Natural killer cell (primary cell): ENCODE measurements at regions not wholly inside any gene's neighbourhood (a gene's known extent, or its start where the extent isn't known, plus 50 kb on each side); places are given as distances from the start of the nearest gene placed in this dataset.

Source experiments
- ATAC-seq, 3 donors: fragments of 150-1000 bp in 2 of 3; fragments of 200-7000 bp in 1 of 3; cut with Tn5 transposase; 1 replicate in 1 of 3; 2 replicates in 2 of 3; pipeline ENCODE4 v1.10.0; 2021; ENCODE audit warnings: mild to moderate bottlenecking in 2 of 3, moderate library complexity in 2 of 3
- DNase-seq, 2 donors: peaks; one replicate each; pipeline versions ENCODE4 v3.0.0 to v3.0.0-alpha.2; 2013 to 2021; ENCODE audit warnings: mixed read lengths in 1 of 2
- H3K27ac ChIP-seq: one replicate; pipeline ENCODE4 v1.5.1; 2013; ENCODE audit warnings: mild to moderate bottlenecking, low read length
- H3K27me3 ChIP-seq: one replicate; pipeline ENCODE4 v1.6.1; 2013; ENCODE audit warnings: low read length; ENCODE audit not compliant: control insufficient read depth, insufficient read depth
- H3K36me3 ChIP-seq: one replicate; pipeline ENCODE4 v1.6.1; 2013; ENCODE audit warnings: low read length; ENCODE audit not compliant: control insufficient read depth, insufficient read depth
- H3K4me1 ChIP-seq: one replicate; pipeline ENCODE4 v1.6.1; 2013; ENCODE audit warnings: low read length; ENCODE audit not compliant: control insufficient read depth, insufficient read depth
- H3K4me3 ChIP-seq: one replicate; pipeline ENCODE4 v1.5.1; 2013; ENCODE audit warnings: low read length
- H3K9me3 ChIP-seq: one replicate; pipeline ENCODE4 v1.6.1; 2013; ENCODE audit warnings: low read length; ENCODE audit not compliant: control insufficient read depth, insufficient read depth
- H3K27ac Mint-ChIP-seq, 2 donors: one replicate each; pipeline ENCODE4 v1.8.0; 2022; ENCODE audit warnings: mild to moderate bottlenecking in 2 of 2, mixed read lengths in 2 of 2, moderate library complexity in 1 of 2
- H3K27me3 Mint-ChIP-seq, 2 donors: one replicate each; pipeline ENCODE4 v1.8.0; 2022; ENCODE audit warnings: low read depth in 2 of 2, mixed read lengths in 2 of 2
- H3K36me3 Mint-ChIP-seq: one replicate; pipeline ENCODE4 v1.8.0; 2022; ENCODE audit warnings: mixed read lengths
- H3K4me1 Mint-ChIP-seq, 2 donors: one replicate each; pipeline ENCODE4 v1.8.0; 2022; ENCODE audit warnings: mixed read lengths in 2 of 2
- H3K4me3 Mint-ChIP-seq: one replicate; pipeline ENCODE4 v1.8.0; 2022; ENCODE audit warnings: mild to moderate bottlenecking, moderate library complexity, mixed read lengths
- H3K9me3 Mint-ChIP-seq, 2 donors: one replicate each; pipeline ENCODE4 v1.8.0; 2022; ENCODE audit warnings: mixed read lengths in 2 of 2
- CTCF ChIP-seq: fragments of 200-600 bp; IDR thresholded peaks from one replicate; pipeline ENCODE4 v1.8.0; 2022; ENCODE audit warnings: antibody characterized with exemption
- WGBS: methylation state at CpG from one replicate; pipeline ENCODE4 v1.1.7; 2013; ENCODE audit warnings: missing lambda C conversion rate; ENCODE audit not compliant: insufficient coverage; 5-methylcytosine and 5-hydroxymethylcytosine counted together
- intact Hi-C: fragments of 100-400 bp; cut with micrococcal nuclease; formaldehyde crosslinking; loops from one replicate; pipeline ENCODE4 v1.14.2; 2022

GRCh38 chr2:195442458-195443175 lies 214.4 kb upstream of the SLC39A10 start:
- no peak overlapping the region for H3K4me3 Mint-ChIP-seq
- peaks cover 15 to 22% of the 10 kb centered on the region in 2 donors for H3K9me3 Mint-ChIP-seq
- no peak overlapping the region for H3K27ac Mint-ChIP-seq

GRCh38 chr2:195438692-195439091 lies 218.3 kb upstream of the SLC39A10 start:
- Histone ChIP-seq H3K27me3 (no peaks in the 10 kb centered on the region), H3K4me1 (no peaks in the 10 kb centered on the region), H3K27ac (no peak overlapping the region), H3K4me3 (no peak overlapping the region), H3K36me3 (no peaks in the 10 kb centered on the region), H3K9me3 (peaks cover 11% of the 10 kb centered on the region)
- ATAC-seq (no peak), DNase-seq (no peak)
- Mint-ChIP-seq H3K27me3 (peaks cover 0 to 3% of the 10 kb centered on the region in 2 donors), H3K36me3 (peaks cover 23% of the 10 kb centered on the region), H3K4me1 (no peaks in the 10 kb centered on the region), H3K4me3 (no peak overlapping the region), H3K9me3 (peaks cover 15 to 22% of the 10 kb centered on the region in 2 donors), H3K27ac (no peak overlapping the region)
- no peak for TF ChIP-seq CTCF
- 84% methylated on average over 7 of the region's 7 CpGs for WGBS
- intact Hi-C loops: no loop called here

More at GRCh38 chr2:195442458-195443175, 214.4 kb upstream of the SLC39A10 start:
- peaks cover 0 to 3% of the 10 kb centered on the region in 2 donors for H3K27me3 Mint-ChIP-seq
- no peak for TF ChIP-seq CTCF
- ATAC-seq (no peak), DNase-seq (no peak)
- H3K36me3 Mint-ChIP-seq: peaks cover 23% of the 10 kb centered on the region
- intact Hi-C loops: no loop called here
- Histone ChIP-seq H3K27ac (no peak overlapping the region), H3K4me3 (no peak overlapping the region), H3K9me3 (peaks cover 11% of the 10 kb centered on the region), H3K27me3 (no peaks in the 10 kb centered on the region), H3K4me1 (no peaks in the 10 kb centered on the region), H3K36me3 (no peaks in the 10 kb centered on the region)
- no CpG with 5 or more reads among the region's 3 CpGs for WGBS
- H3K4me1 Mint-ChIP-seq: no peaks in the 10 kb centered on the region

GRCh38 chr2:195437521-195437920 lies 219.5 kb upstream of the SLC39A10 start:
- intact Hi-C loops: no loop called here
- H3K36me3 Mint-ChIP-seq: peaks cover 20% of the 10 kb centered on the region
- WGBS: 96% methylated on average over 18 of the region's 18 CpGs

More at GRCh38 chr2:195437521-195437920, 219.5 kb upstream of the SLC39A10 start:
- no peaks in the 10 kb centered on the region for H3K4me1 Mint-ChIP-seq
- no peaks in the 10 kb centered on the region for H3K4me1 ChIP-seq
- no peaks in the 10 kb centered on the region for H3K36me3 ChIP-seq
- H3K27ac ChIP-seq: no peak overlapping the region
- no peak for DNase-seq
- H3K27me3 Mint-ChIP-seq: no peaks in the 10 kb centered on the region
- H3K27ac Mint-ChIP-seq: no peak overlapping the region
- no peak overlapping the region for H3K4me3 Mint-ChIP-seq
- no peak overlapping the region for H3K4me3 ChIP-seq
- no peaks in the 10 kb centered on the region for H3K27me3 ChIP-seq
- no peak for TF ChIP-seq CTCF
- H3K9me3 Mint-ChIP-seq: peaks cover 10 to 17% of the 10 kb centered on the region in 2 donors
- H3K9me3 ChIP-seq: peaks cover 5% of the 10 kb centered on the region
- no peak for ATAC-seq
